CD4-positive, alpha-beta T cell (primary cell): ENCODE measurements at regions not wholly inside any gene's neighbourhood (a gene's known extent, or its start where the extent isn't known, plus 50 kb on each side); places are given as distances from the start of the nearest gene placed in this dataset.

ENCODE experiments used
- ATAC-seq: fragments of 200-7000 bp; cut with Tn5 transposase; one replicate; pipeline ENCODE4 v1.10.0; 2022; ENCODE audit warnings: mild to moderate bottlenecking; ENCODE audit not compliant: poor library complexity
- CTCF ChIA-PET: fragments of 350-600 bp; sonication (Branson Sonifier 250); formaldehyde crosslinking; loops from one replicate; lab custom pipeline; 2021; ENCODE audit warnings: antibody characterized with exemption, inconsistent platforms; lab: Charles Lee
- POLR2A ChIA-PET: fragments of 350-600 bp; sonication (Branson Sonifier 250); formaldehyde crosslinking; loops from one replicate; lab custom pipeline; 2021; ENCODE audit warnings: antibody characterized with exemption, inconsistent platforms; lab: Charles Lee
- DNase-seq, 14 experiments: peaks; one replicate each; pipeline ENCODE4 v3.0.0-alpha.2; 2013 to 2020; ENCODE audit warnings: mixed read lengths in 2 of 14
- H3K27ac ChIP-seq, 2 donors: one replicate each; pipeline versions ENCODE4 v1.5.1 to v1.7.0; 2013; ENCODE audit warnings: low read length in 2 of 2, low read depth in 1 of 2, mild to moderate bottlenecking in 1 of 2
- H3K27me3 ChIP-seq, 2 experiments: 1 replicate in 1 of 2; 2 replicates in 1 of 2; pipeline versions ENCODE4 v1.6.1 to v1.7.0; 2013; ENCODE audit warnings: low read length in 2 of 2, control low read depth in 1 of 2, mild to moderate bottlenecking in 1 of 2, moderate library complexity in 1 of 2; ENCODE audit not compliant: insufficient read depth in 2 of 2, control insufficient read depth in 1 of 2
- H3K36me3 ChIP-seq: one replicate; pipeline ENCODE4 v1.6.1; 2013; ENCODE audit warnings: low read length, control low read depth; ENCODE audit not compliant: insufficient read depth
- H3K4me1 ChIP-seq: one replicate; pipeline ENCODE4 v1.6.1; 2013; ENCODE audit warnings: low read length, control low read depth; ENCODE audit not compliant: insufficient read depth
- H3K4me3 ChIP-seq: one replicate; pipeline ENCODE4 v1.5.1; 2013; ENCODE audit warnings: mild to moderate bottlenecking, low read length, moderate library complexity
- H3K9me3 ChIP-seq, 2 experiments: 1 replicate in 1 of 2; 2 replicates in 1 of 2; pipeline versions ENCODE4 v1.6.1 to v1.7.0; 2013; ENCODE audit warnings: low read length in 2 of 2, mild to moderate bottlenecking in 2 of 2, control low read depth in 1 of 2, moderate library complexity in 1 of 2; ENCODE audit not compliant: control insufficient read depth in 1 of 2, insufficient read depth in 1 of 2
- H3K27ac Mint-ChIP-seq: one replicate; pipeline ENCODE4 v1.8.0; 2020; ENCODE audit warnings: mixed read lengths
- H3K27me3 Mint-ChIP-seq: one replicate; pipeline ENCODE4 v1.8.0; 2021; ENCODE audit warnings: mixed read lengths
- H3K36me3 Mint-ChIP-seq: one replicate; pipeline ENCODE4 v1.8.0; 2021; ENCODE audit warnings: low read depth, mixed read lengths
- H3K4me1 Mint-ChIP-seq: one replicate; pipeline ENCODE4 v1.8.0; 2021; ENCODE audit warnings: low read depth, mixed read lengths
- H3K4me3 Mint-ChIP-seq: one replicate; pipeline ENCODE4 v1.8.0; 2020; ENCODE audit warnings: mild to moderate bottlenecking, mixed read lengths
- H3K9me3 Mint-ChIP-seq: one replicate; pipeline ENCODE4 v1.8.0; 2020; ENCODE audit warnings: mixed read lengths
- intact Hi-C, 2 experiments: fragments of 100-400 bp; cut with DNase I in 1 of 2; cut with micrococcal nuclease in 1 of 2; formaldehyde crosslinking; loops; one replicate each; pipeline versions ENCODE4 v1.15.1 to v1.9.0; 2023 to 2025; cut with DNase I, micrococcal nuclease
- TF ChIP-seq, protein P1 (sequence below): fragments of 200-600 bp; IDR thresholded peaks from one replicate; pipeline ENCODE4 v1.8.0; 2022; ENCODE audit warnings: antibody characterized with exemption, mild to moderate bottlenecking

DNA sequence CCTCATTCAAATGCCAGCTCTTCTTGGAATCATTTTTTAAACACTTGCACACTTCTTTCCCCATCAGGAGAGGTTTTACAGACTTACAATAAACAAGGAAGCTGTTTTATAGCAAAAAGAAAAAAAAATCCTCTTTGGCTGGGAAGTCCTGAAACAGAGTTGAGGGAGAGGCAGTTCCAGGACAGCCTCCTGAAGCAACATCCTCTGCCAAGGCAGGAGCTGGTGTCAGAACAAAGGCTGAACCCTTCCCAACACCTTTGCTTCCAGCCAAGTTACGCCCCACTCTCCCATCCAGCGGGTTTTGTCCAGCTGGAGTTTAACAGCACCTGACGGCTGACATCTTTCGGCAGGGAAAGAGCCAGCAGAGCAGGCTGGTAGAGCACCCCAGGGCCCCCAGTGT lies 287.8 kb downstream of the RRAGC start:
- H3K4me3 Mint-ChIP-seq: no peak overlapping the region
- ATAC-seq (no peak), DNase-seq (no peak)
- TF ChIP-seq, protein P1, sequence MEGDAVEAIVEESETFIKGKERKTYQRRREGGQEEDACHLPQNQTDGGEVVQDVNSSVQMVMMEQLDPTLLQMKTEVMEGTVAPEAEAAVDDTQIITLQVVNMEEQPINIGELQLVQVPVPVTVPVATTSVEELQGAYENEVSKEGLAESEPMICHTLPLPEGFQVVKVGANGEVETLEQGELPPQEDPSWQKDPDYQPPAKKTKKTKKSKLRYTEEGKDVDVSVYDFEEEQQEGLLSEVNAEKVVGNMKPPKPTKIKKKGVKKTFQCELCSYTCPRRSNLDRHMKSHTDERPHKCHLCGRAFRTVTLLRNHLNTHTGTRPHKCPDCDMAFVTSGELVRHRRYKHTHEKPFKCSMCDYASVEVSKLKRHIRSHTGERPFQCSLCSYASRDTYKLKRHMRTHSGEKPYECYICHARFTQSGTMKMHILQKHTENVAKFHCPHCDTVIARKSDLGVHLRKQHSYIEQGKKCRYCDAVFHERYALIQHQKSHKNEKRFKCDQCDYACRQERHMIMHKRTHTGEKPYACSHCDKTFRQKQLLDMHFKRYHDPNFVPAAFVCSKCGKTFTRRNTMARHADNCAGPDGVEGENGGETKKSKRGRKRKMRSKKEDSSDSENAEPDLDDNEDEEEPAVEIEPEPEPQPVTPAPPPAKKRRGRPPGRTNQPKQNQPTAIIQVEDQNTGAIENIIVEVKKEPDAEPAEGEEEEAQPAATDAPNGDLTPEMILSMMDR: no peak
- ChIA-PET POLR2A (interaction anchor here (0.6 to 1.7 kb wide), 2 partner anchors 12 to 39 kb away, joined by 3 to 9 read pairs; no protein-coding TSS in a partner anchor), CTCF (no interaction called here)
- no peak overlapping the region for H3K27ac ChIP-seq
- H3K36me3 ChIP-seq: no peaks in the 10 kb centered on the region
- no peaks in the 10 kb centered on the region for H3K36me3 Mint-ChIP-seq
- H3K27ac Mint-ChIP-seq: no peak overlapping the region
- H3K9me3 ChIP-seq: no peaks in the 10 kb centered on the region
- H3K4me3 ChIP-seq: no peak overlapping the region
- no peaks in the 10 kb centered on the region for H3K27me3 ChIP-seq
- no peaks in the 10 kb centered on the region for H3K4me1 ChIP-seq
- H3K9me3 Mint-ChIP-seq: no peaks in the 10 kb centered on the region
- intact Hi-C loops: no loop called here
- peaks cover 15% of the 10 kb centered on the region for H3K4me1 Mint-ChIP-seq
- H3K27me3 Mint-ChIP-seq: peaks cover 27% of the 10 kb centered on the region

DNA sequence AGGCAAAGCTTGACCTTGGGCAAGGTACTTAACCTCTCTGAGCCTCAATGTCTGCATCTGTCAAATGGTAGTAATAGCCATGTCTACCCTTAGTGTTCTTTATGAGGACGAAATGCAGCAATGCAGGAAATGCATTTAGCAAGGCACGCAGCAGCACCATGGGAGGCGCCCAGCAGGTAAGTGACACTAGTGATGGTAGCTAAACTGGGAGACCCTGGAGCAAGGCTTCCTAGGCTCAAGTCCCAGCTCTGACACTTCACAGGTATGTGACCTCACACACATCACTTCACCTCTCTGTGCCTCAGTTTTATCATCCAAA lies 289.0 kb downstream of the RRAGC start:
- ATAC-seq (no peak), DNase-seq (no peak)
- Mint-ChIP-seq H3K27me3 (peaks cover 21% of the 10 kb centered on the region), H3K4me3 (no peak overlapping the region), H3K27ac (no peak overlapping the region), H3K36me3 (no peaks in the 10 kb centered on the region), H3K9me3 (no peaks in the 10 kb centered on the region), H3K4me1 (peaks cover 15% of the 10 kb centered on the region)
- no peaks in the 10 kb centered on the region for H3K4me1 ChIP-seq
- no peak overlapping the region for H3K27ac ChIP-seq
- H3K36me3 ChIP-seq: no peaks in the 10 kb centered on the region
- intact Hi-C loops: no loop called here
- TF ChIP-seq, protein P1: no peak
- H3K27me3 ChIP-seq: no peaks in the 10 kb centered on the region
- CTCF ChIA-PET: no interaction called here
- H3K4me3 ChIP-seq: no peak overlapping the region
- POLR2A ChIA-PET: interaction anchor here (1.7 kb wide), 1 partner anchor 11 kb away, joined by 9 read pairs; no protein-coding TSS in a partner anchor
- no peaks in the 10 kb centered on the region for H3K9me3 ChIP-seq

DNA sequence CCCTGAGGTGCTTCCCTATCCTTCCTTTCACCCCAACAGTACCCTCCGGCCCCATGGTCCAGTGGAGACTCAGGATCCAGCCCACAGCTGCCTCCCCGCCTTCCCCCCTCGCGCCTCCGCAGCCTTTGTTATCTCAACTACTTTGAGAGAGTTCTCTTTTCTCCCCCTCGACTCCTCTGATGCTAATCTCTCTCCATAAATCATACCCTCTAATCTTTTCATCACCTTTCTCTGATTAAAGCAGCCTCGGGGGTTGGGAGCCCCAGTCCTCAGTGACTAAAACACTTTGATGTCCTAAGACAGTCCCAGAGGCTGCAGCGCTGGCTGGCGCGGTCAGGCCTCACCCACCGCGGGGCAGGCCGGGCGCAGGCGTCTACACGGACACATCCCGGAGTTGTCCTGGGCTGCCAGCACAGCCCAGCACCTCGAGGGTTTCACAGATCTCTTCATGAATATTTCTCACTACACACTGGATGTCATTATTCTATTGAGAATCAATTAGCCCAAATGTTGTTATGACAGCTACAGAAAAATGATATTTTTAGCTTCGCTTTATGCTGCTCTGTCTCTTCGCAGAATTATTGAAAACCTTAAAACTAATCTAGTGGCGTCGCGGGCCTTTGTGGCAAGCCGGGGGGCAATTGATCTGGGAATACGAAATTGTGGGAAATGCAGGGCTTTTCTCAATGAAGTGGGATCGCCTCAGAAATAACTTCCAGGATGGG lies 289.5 kb downstream of the RRAGC start:
- no peak overlapping the region for H3K27ac Mint-ChIP-seq
- Histone ChIP-seq H3K27ac (no peak overlapping the region), H3K9me3 (no peaks in the 10 kb centered on the region), H3K27me3 (no peaks in the 10 kb centered on the region), H3K4me3 (no peak overlapping the region), H3K36me3 (no peaks in the 10 kb centered on the region), H3K4me1 (no peaks in the 10 kb centered on the region)
- peaks cover 15% of the 10 kb centered on the region for H3K4me1 Mint-ChIP-seq
- ATAC-seq (no peak), DNase-seq (no peak)
- no peaks in the 10 kb centered on the region for H3K9me3 Mint-ChIP-seq
- H3K36me3 Mint-ChIP-seq: no peaks in the 10 kb centered on the region
- no peak overlapping the region for H3K4me3 Mint-ChIP-seq
- TF ChIP-seq, protein P1: no peak
- peaks cover 27% of the 10 kb centered on the region for H3K27me3 Mint-ChIP-seq
- CTCF ChIA-PET: no interaction called here
- intact Hi-C loops: no loop called here
- POLR2A ChIA-PET: interaction anchor here (1.7 kb wide), 1 partner anchor 10 kb away, joined by 9 read pairs; no protein-coding TSS in a partner anchor
